ENCODE measurements at regions not wholly inside any gene's neighbourhood (a gene's known extent, or its start where the extent isn't known, plus 50 kb on each side); places are given as distances from the start of the nearest gene placed in this dataset.
"Not testable (repeated sequence)": the region's sequence is repeated elsewhere in the genome, so short reads cannot be mapped to it uniquely, and the experiment has no call there.

- TF ChIP-seq CTCF (IDR thresholded peaks at IDR 0.05; ENCODE audit: extremely low read depth, insufficient read depth, missing control alignments) = no peak
- in situ Hi-C loops (cut with MboI; ENCODE audit: low pct_unique_long_range_greater_than_20kb, low sequenced_read_pairs, unreplicated experiment) = no loop called here
- no peak for DNase-seq (ENCODE audit: low spot score)
These were observed 580.9 kb downstream of the GLRX3 start for GRCh38 chr10:130717083-130717482.

- in situ Hi-C loops (cut with MboI; ENCODE audit: low pct_unique_long_range_greater_than_20kb, low sequenced_read_pairs, unreplicated experiment); DNase-seq (ENCODE audit: low spot score): not testable (repeated sequence)
These were observed 582.7 kb downstream of the GLRX3 start for GRCh38 chr10:130718744-130719447.

GRCh38 chr10:130719448-130719752, 583.2 kb downstream of the GLRX3 start:
- in situ Hi-C loops (cut with MboI; ENCODE audit: low pct_unique_long_range_greater_than_20kb, low sequenced_read_pairs, unreplicated experiment) = no loop called here
- no peak for DNase-seq (ENCODE audit: low spot score)
- TF ChIP-seq CTCF (IDR thresholded peaks at IDR 0.05; ENCODE audit: extremely low read depth, insufficient read depth, missing control alignments) = no peak

GRCh38 chr10:130720235-130720634, 584.0 kb downstream of the GLRX3 start:
- no peak for DNase-seq (ENCODE audit: low spot score)
- TF ChIP-seq CTCF (IDR thresholded peaks at IDR 0.05; ENCODE audit: extremely low read depth, insufficient read depth, missing control alignments) = no peak
- in situ Hi-C loops (cut with MboI; ENCODE audit: low pct_unique_long_range_greater_than_20kb, low sequenced_read_pairs, unreplicated experiment) = no loop called here

GRCh38 chr10:130721971-130722370, 585.8 kb downstream of the GLRX3 start:
- TF ChIP-seq CTCF (IDR thresholded peaks at IDR 0.05; ENCODE audit: extremely low read depth, insufficient read depth, missing control alignments) = no peak
- in situ Hi-C loops (cut with MboI; ENCODE audit: low pct_unique_long_range_greater_than_20kb, low sequenced_read_pairs, unreplicated experiment) = no loop called here
- no peak for DNase-seq (ENCODE audit: low spot score)

GRCh38 chr10:130723704-130724103, 587.5 kb downstream of the GLRX3 start:
- DNase-seq (ENCODE audit: low spot score) = no peak
- in situ Hi-C loops (cut with MboI; ENCODE audit: low pct_unique_long_range_greater_than_20kb, low sequenced_read_pairs, unreplicated experiment) = no loop called here
- no peak for TF ChIP-seq CTCF (IDR thresholded peaks at IDR 0.05; ENCODE audit: extremely low read depth, insufficient read depth, missing control alignments)

GRCh38 chr10:130725474-130725970, 586.0 kb downstream of the TCERG1L start:
- in situ Hi-C loops (cut with MboI; ENCODE audit: low pct_unique_long_range_greater_than_20kb, low sequenced_read_pairs, unreplicated experiment) = no loop called here

More at GRCh38 chr10:130725474-130725970, 586.0 kb downstream of the TCERG1L start:
- no peak for DNase-seq (ENCODE audit: low spot score)
- TF ChIP-seq CTCF (IDR thresholded peaks at IDR 0.05; ENCODE audit: extremely low read depth, insufficient read depth, missing control alignments) = no peak
